ENCODE measurements at regions not wholly inside any gene's neighbourhood (a gene's known extent, or its start where the extent isn't known, plus 50 kb on each side); places are given as distances from the start of the nearest gene placed in this dataset.

GRCh38 chr1:185585770-185586169 is 148.4 kb upstream of the HMCN1 start:
- ChIA-PET POLR2A (interaction anchor here (0.6 kb wide), 1 partner anchor 824 kb away, joined by 3 read pairs; no protein-coding TSS in a partner anchor), CTCF (interaction anchor here (1.6 kb wide), 1 partner anchor 9 kb away, joined by 6 read pairs; no protein-coding TSS in a partner anchor)
- no peak for DNase-seq (ENCODE audit: extremely low spot score)
- TF ChIP-seq FOXA1 (IDR thresholded peaks at IDR 0.05) (no peak), ARNT (IDR thresholded peaks at IDR 0.05) (no peak), ZNF384 (IDR thresholded peaks at IDR 0.05) (no peak), PKNOX1 (IDR thresholded peaks at IDR 0.05) (no peak), SUZ12 (IDR thresholded peaks at IDR 0.05) (no peak), TARDBP (IDR thresholded peaks at IDR 0.05) (no peak), HDGF (IDR thresholded peaks at IDR 0.05; ENCODE audit: borderline replicate concordance) (no peak), L3MBTL2 (conservative IDR thresholded peaks at IDR 0.05) (no peak), FOXM1 (IDR thresholded peaks at IDR 0.05; ENCODE audit: borderline replicate concordance) (no peak), NFRKB (IDR thresholded peaks at IDR 0.05) (no peak), LEF1 (IDR thresholded peaks at IDR 0.05; ENCODE audit: borderline replicate concordance) (no peak), ELF4 (IDR thresholded peaks at IDR 0.05) (no peak), CTBP1 (IDR thresholded peaks at IDR 0.05; ENCODE audit: borderline replicate concordance) (no peak), BHLHE40 (IDR thresholded peaks at IDR 0.05; ENCODE audit: borderline replicate concordance) (no peak), SP1 (IDR thresholded peaks at IDR 0.05) (no peak)

GRCh38 chr1:185581961-185582725 is 152.0 kb upstream of the HMCN1 start:
- ChIA-PET CTCF (no interaction called here), POLR2A (no interaction called here)
- DNase-seq (ENCODE audit: extremely low spot score) = no peak
- no peak for TF ChIP-seq LEF1 (IDR thresholded peaks at IDR 0.05; ENCODE audit: borderline replicate concordance)
- TF ChIP-seq ARNT (IDR thresholded peaks at IDR 0.05) = no peak
- no peak for TF ChIP-seq BHLHE40 (IDR thresholded peaks at IDR 0.05; ENCODE audit: borderline replicate concordance)
- no peak for TF ChIP-seq TARDBP (IDR thresholded peaks at IDR 0.05)
- no peak for TF ChIP-seq SP1 (IDR thresholded peaks at IDR 0.05)
- TF ChIP-seq ZNF384 (IDR thresholded peaks at IDR 0.05) = no peak
- no peak for TF ChIP-seq SUZ12 (IDR thresholded peaks at IDR 0.05)
- no peak for TF ChIP-seq L3MBTL2 (conservative IDR thresholded peaks at IDR 0.05)
- no peak for TF ChIP-seq HDGF (IDR thresholded peaks at IDR 0.05; ENCODE audit: borderline replicate concordance)
- TF ChIP-seq CTBP1 (IDR thresholded peaks at IDR 0.05; ENCODE audit: borderline replicate concordance) = no peak
- TF ChIP-seq FOXK2 (IDR thresholded peaks at IDR 0.05) = no peak
- no peak for TF ChIP-seq PKNOX1 (IDR thresholded peaks at IDR 0.05)
- TF ChIP-seq NFRKB (IDR thresholded peaks at IDR 0.05) = no peak
- no peak for TF ChIP-seq ELF4 (IDR thresholded peaks at IDR 0.05)
- no peak for TF ChIP-seq FOXA1 (IDR thresholded peaks at IDR 0.05)
- no peak for TF ChIP-seq FOXM1 (IDR thresholded peaks at IDR 0.05; ENCODE audit: borderline replicate concordance)

- no peak for TF ChIP-seq FOXA1 (IDR thresholded peaks at IDR 0.05)
- TF ChIP-seq FOXM1 (IDR thresholded peaks at IDR 0.05; ENCODE audit: borderline replicate concordance) = no peak
- no peak for TF ChIP-seq FOXK2 (IDR thresholded peaks at IDR 0.05)
- no peak for TF ChIP-seq ELF4 (IDR thresholded peaks at IDR 0.05)
- no peak for TF ChIP-seq TARDBP (IDR thresholded peaks at IDR 0.05)
- TF ChIP-seq LEF1 (IDR thresholded peaks at IDR 0.05; ENCODE audit: borderline replicate concordance) = no peak
- no peak for TF ChIP-seq ARNT (IDR thresholded peaks at IDR 0.05)
- no peak for TF ChIP-seq L3MBTL2 (conservative IDR thresholded peaks at IDR 0.05)
- no peak for TF ChIP-seq PKNOX1 (IDR thresholded peaks at IDR 0.05)
- no peak for TF ChIP-seq SP1 (IDR thresholded peaks at IDR 0.05)
- TF ChIP-seq NFRKB (IDR thresholded peaks at IDR 0.05) = no peak
- TF ChIP-seq SUZ12 (IDR thresholded peaks at IDR 0.05) = no peak
- TF ChIP-seq ZNF384 (IDR thresholded peaks at IDR 0.05) = no peak
- no peak for TF ChIP-seq CTBP1 (IDR thresholded peaks at IDR 0.05; ENCODE audit: borderline replicate concordance)
- POLR2A ChIA-PET = no interaction called here
- CTCF ChIA-PET = interaction anchor here (1.5 kb wide), 1 partner anchor 15 kb away, joined by 4 read pairs; no protein-coding TSS in a partner anchor
- DNase-seq (ENCODE audit: extremely low spot score) = no peak
These were observed 153.2 kb upstream of the HMCN1 start for GRCh38 chr1:185581020-185581419.

GRCh38 chr1:185578293-185578692 is 155.9 kb upstream of the HMCN1 start:
- ChIA-PET POLR2A (no interaction called here), CTCF (no interaction called here)
- TF ChIP-seq ELF4 (IDR thresholded peaks at IDR 0.05) (no peak), LEF1 (IDR thresholded peaks at IDR 0.05; ENCODE audit: borderline replicate concordance) (no peak), L3MBTL2 (conservative IDR thresholded peaks at IDR 0.05) (no peak), ARNT (IDR thresholded peaks at IDR 0.05) (no peak), FOXK2 (IDR thresholded peaks at IDR 0.05) (no peak), FOXA1 (IDR thresholded peaks at IDR 0.05) (no peak), BHLHE40 (IDR thresholded peaks at IDR 0.05; ENCODE audit: borderline replicate concordance) (no peak), FOXM1 (IDR thresholded peaks at IDR 0.05; ENCODE audit: borderline replicate concordance) (no peak), PKNOX1 (IDR thresholded peaks at IDR 0.05) (no peak), ZNF384 (IDR thresholded peaks at IDR 0.05) (no peak), SUZ12 (IDR thresholded peaks at IDR 0.05) (no peak)
- no peak for DNase-seq (ENCODE audit: extremely low spot score)
